SK-N-MC (cell line): ENCODE measurements at regions not wholly inside any gene's neighbourhood (a gene's known extent, or its start where the extent isn't known, plus 50 kb on each side); places are given as distances from the start of the nearest gene placed in this dataset.
A peak's percentile ranks its signal among the peaks of the same experiment; 100 is the strongest.
"Not testable (repeated sequence)": the region's sequence is repeated elsewhere in the genome, so short reads cannot be mapped to it uniquely, and the experiment has no call there.

Source experiments
- DNase-seq: peaks from one replicate; pipeline ENCODE4 v3.0.0-alpha.2; 2011; ENCODE audit warnings: low read depth, low spot score
- H3K27ac ChIP-seq: fragments of 200-600 bp; sonication (generic); 2 replicates; pipeline ENCODE4 v1.5.1; 2016; ENCODE audit warnings: mixed run types
- H3K36me3 ChIP-seq: fragments of 200-600 bp; sonication (generic); 2 replicates; pipeline ENCODE4 v1.6.1; 2017; ENCODE audit warnings: antibody characterized with exemption, low read length, mixed read lengths; ENCODE audit not compliant: insufficient read depth
- H3K4me3 ChIP-seq: fragments of 200-600 bp; sonication (generic); 2 replicates; pipeline ENCODE4 v1.5.1; 2016
- H3K9ac ChIP-seq: fragments of 200-600 bp; sonication (generic); 2 replicates; pipeline ENCODE4 v1.8.0; 2017; ENCODE audit warnings: mixed run types, mixed read lengths; ENCODE audit not compliant: insufficient read length
- H3K9me3 ChIP-seq: fragments of 200-600 bp; sonication (generic); 2 replicates; pipeline ENCODE4 v1.6.1; 2017; ENCODE audit warnings: low read depth, mild to moderate bottlenecking, antibody characterized with exemption, low read length, moderate library complexity, mixed read lengths
- EZH2 ChIP-seq: fragments of 200-600 bp; sonication (generic); IDR thresholded peaks from one replicate; pipeline ENCODE4 v1.6.1; 2017; ENCODE audit warnings: antibody characterized with exemption
- FOXP2 ChIP-seq: optimal IDR thresholded peaks from 2 replicates; pipeline ENCODE3; 2011; ENCODE audit warnings: mild to moderate bottlenecking, moderate library complexity; ENCODE audit not compliant: insufficient read depth; ENCODE audit errors: extremely low read length, control extremely low read depth
- POLR2AphosphoS5 ChIP-seq: IDR thresholded peaks from 2 replicates; pipeline ENCODE4 v1.6.1; 2012; ENCODE audit warnings: mild to moderate bottlenecking, low read depth, low read length, borderline replicate concordance

GRCh38 chr11:14584595-14584994, 59.0 kb upstream of the PDE3B start:
- no peaks in the 10 kb centered on the region for H3K9me3 ChIP-seq
- 0 out of 2 replicates have a peak overlapping the region, but pooled peaks have one; percentile 48 for H3K27ac ChIP-seq
- no peak overlapping the region for H3K4me3 ChIP-seq
- H3K9ac ChIP-seq = peak overlapping the region; percentile 33
- TF ChIP-seq POLR2AphosphoS5 = no peak
- no peak for TF ChIP-seq EZH2
- TF ChIP-seq FOXP2 = no peak
- no peaks in the 10 kb centered on the region for H3K36me3 ChIP-seq
- no peak for DNase-seq

GRCh38 chr11:14585438-14585837, 58.2 kb upstream of the PDE3B start:
- Histone ChIP-seq H3K36me3 (no peaks in the 10 kb centered on the region), H3K9ac (no peak overlapping the region), H3K4me3 (peak overlapping the region; percentile 14; the same call in 1 of the 2 replicates), H3K27ac (0 out of 2 replicates have a peak overlapping the region, but pooled peaks have one; percentile 48), H3K9me3 (no peaks in the 10 kb centered on the region)
- TF ChIP-seq EZH2 (no peak), POLR2AphosphoS5 (no peak), FOXP2 (no peak)
- DNase-seq = peak; percentile 59

GRCh38 chr11:14587258-14587657, 56.3 kb upstream of the PDE3B start:
- no peaks in the 10 kb centered on the region for H3K36me3 ChIP-seq
- no peak for TF ChIP-seq EZH2
- TF ChIP-seq FOXP2 = no peak
- TF ChIP-seq POLR2AphosphoS5 = no peak
- DNase-seq = no peak
- no peak overlapping the region for H3K4me3 ChIP-seq
- H3K9me3 ChIP-seq = no peaks in the 10 kb centered on the region
- H3K27ac ChIP-seq = no peak overlapping the region
- H3K9ac ChIP-seq = no peak overlapping the region

GRCh38 chr11:14588681-14589080, 54.9 kb upstream of the PDE3B start:
- no peak for DNase-seq
- H3K27ac ChIP-seq = no peak overlapping the region
- H3K9ac ChIP-seq = no peak overlapping the region
- no peaks in the 10 kb centered on the region for H3K36me3 ChIP-seq
- TF ChIP-seq EZH2 (no peak), FOXP2 (no peak), POLR2AphosphoS5 (no peak)
- H3K9me3 ChIP-seq = no peaks in the 10 kb centered on the region
- no peak overlapping the region for H3K4me3 ChIP-seq

- Histone ChIP-seq H3K27ac (no peak overlapping the region), H3K9me3 (no peaks in the 10 kb centered on the region), H3K36me3 (no peaks in the 10 kb centered on the region), H3K9ac (no peak overlapping the region), H3K4me3 (no peak overlapping the region)
- no peak for DNase-seq
- TF ChIP-seq POLR2AphosphoS5 (no peak), EZH2 (no peak), FOXP2 (no peak)
Measured at GRCh38 chr11:14589421-14589820, 54.2 kb upstream of the PDE3B start.

GRCh38 chr11:14591046-14591445, 52.6 kb upstream of the PDE3B start:
- not testable (repeated sequence) for H3K9me3 ChIP-seq, DNase-seq, H3K36me3 ChIP-seq, H3K27ac ChIP-seq, H3K4me3 ChIP-seq, H3K9ac ChIP-seq

- Histone ChIP-seq H3K36me3 (no peaks in the 10 kb centered on the region), H3K9ac (no peak overlapping the region), H3K9me3 (no peaks in the 10 kb centered on the region), H3K4me3 (no peak overlapping the region), H3K27ac (no peak overlapping the region)
- no peak for DNase-seq
- TF ChIP-seq EZH2 = no peak
- no peak for TF ChIP-seq POLR2AphosphoS5
- no peak for TF ChIP-seq FOXP2
Measured at GRCh38 chr11:14593671-14594070, 49.9 kb upstream of the PDE3B start.
